ENCODE measurements at regions not wholly inside any gene's neighbourhood (a gene's known extent, or its start where the extent isn't known, plus 50 kb on each side); places are given as distances from the start of the nearest gene placed in this dataset.
A peak's percentile ranks its signal among the peaks of the same experiment; 100 is the strongest.

- Histone ChIP-seq H3K27ac (ENCODE audit: low read depth, low read length) (no peak overlapping the region), H3K4me3 (replicated peaks in 1 of 2; ENCODE audit: low read depth in 1 of 2, low read length in 2 of 2) (no peak overlapping the region), H2AFZ (ENCODE audit: low read depth, low read length, poor library complexity, severe bottlenecking) (no peak overlapping the region), H3K27me3 (ENCODE audit: insufficient read depth, low read length) (peaks cover 49% of the 10 kb centered on the region), H3K4me1 (ENCODE audit: control insufficient read depth in 1 of 2, insufficient read depth in 2 of 2, low read length in 2 of 2) (no peaks in the 10 kb centered on the region), H3K4me2 (ENCODE audit: low read length) (no peak overlapping the region), H3K36me3 (ENCODE audit: control insufficient read depth in 1 of 2, insufficient read depth in 2 of 2, low read length in 2 of 2) (no peaks in the 10 kb centered on the region), H3K9ac (ENCODE audit: low read length) (no peak overlapping the region), H3K79me2 (ENCODE audit: insufficient read depth, low read length) (no peaks in the 10 kb centered on the region), H4K20me1 (ENCODE audit: insufficient read depth) (no peaks in the 10 kb centered on the region), H3K9me2 (ENCODE audit: insufficient read depth) (no peaks in the 10 kb centered on the region), H3K9me3 (ENCODE audit: control insufficient read depth in 1 of 2, insufficient read depth in 1 of 2, low read depth in 1 of 2, low read length in 2 of 2) (no peaks in the 10 kb centered on the region)
- ChIA-PET POLR2A (no interaction called here), CTCF (no interaction called here), RAD21 (ENCODE audit: low non-redundant PET in 1 of 2, low total read pairs in 2 of 2, uncharacterized antibody in 2 of 2, unreplicated experiment in 2 of 2) (no interaction called here)
- no TSS peak for BruUV-seq (replicated peaks)
- TF ChIP-seq TCF7L2 (IDR thresholded peaks at IDR 0.05; ENCODE audit: borderline replicate concordance, extremely low read depth, insufficient read depth, insufficient read length) (no peak), EGR1 (IDR thresholded peaks at IDR 0.05; ENCODE audit: low read depth) (no peak), POLR2A (IDR thresholded peaks at IDR 0.05; ENCODE audit: borderline replicate concordance, extremely low read depth, insufficient read depth, insufficient read length) (no peak), POLR2AphosphoS5 (IDR thresholded peaks at IDR 0.05; ENCODE audit: low read depth, low read length) (no peak), FOSL1 (IDR thresholded peaks at IDR 0.05; ENCODE audit: low read depth) (no peak), SRF (IDR thresholded peaks at IDR 0.05; ENCODE audit: low read depth) (no peak), YY1 (IDR thresholded peaks at IDR 0.05; ENCODE audit: extremely low read depth, insufficient replicate concordance, low read depth, low read length) (no peak), CEBPB (IDR thresholded peaks at IDR 0.05; ENCODE audit: low read depth) (no peak), MAX (IDR thresholded peaks at IDR 0.05) (no peak), JUND (IDR thresholded peaks at IDR 0.05) (no peak), EZH2 (IDR thresholded peaks at IDR 0.05) (no peak), RAD21 (IDR thresholded peaks at IDR 0.05; ENCODE audit: low read depth) (no peak), SIN3A (IDR thresholded peaks at IDR 0.05; ENCODE audit: low read depth) (no peak)
- DNase-seq (ENCODE audit: low read depth, low spot score) (no peak), ATAC-seq (peak; percentile 40; the same call in 1 of the 2 replicates)
- intact Hi-C loops (cut with micrococcal nuclease) = no loop called here
Observed at GRCh38 chr11:134802116-134802515, 390.1 kb upstream of the B3GAT1 start.

DNA sequence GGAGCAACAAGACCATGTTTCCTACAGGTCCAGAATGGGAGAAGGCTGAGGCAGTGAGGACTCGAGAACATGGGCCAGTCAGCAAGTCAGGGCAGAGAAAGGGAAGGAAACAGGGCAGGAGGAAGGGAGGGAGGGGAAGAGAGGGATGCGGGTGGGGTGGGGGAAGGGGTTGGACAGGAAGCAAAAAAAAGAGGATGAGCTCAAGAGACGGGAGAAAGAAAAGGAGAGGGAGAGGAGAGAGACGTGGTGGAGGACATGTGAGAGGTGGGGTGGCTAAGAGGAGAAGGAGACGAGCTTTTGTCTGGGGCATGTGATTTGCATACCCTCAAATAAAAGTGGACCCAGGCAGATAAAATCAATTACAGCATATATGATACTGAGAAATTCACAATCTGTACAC lies 389.5 kb upstream of the B3GAT1 start:
- no peaks in the 10 kb centered on the region for H3K79me2 ChIP-seq (ENCODE audit: insufficient read depth, low read length)
- no peak overlapping the region for H3K4me3 ChIP-seq (replicated peaks in 1 of 2; ENCODE audit: low read depth in 1 of 2, low read length in 2 of 2)
- DNase-seq (ENCODE audit: low read depth, low spot score) (no peak), ATAC-seq (no peak)
- H3K9me2 ChIP-seq (ENCODE audit: insufficient read depth) = no peaks in the 10 kb centered on the region
- intact Hi-C loops (cut with micrococcal nuclease) = no loop called here
- TF ChIP-seq POLR2A (IDR thresholded peaks at IDR 0.05; ENCODE audit: borderline replicate concordance, extremely low read depth, insufficient read depth, insufficient read length) = no peak
- H4K20me1 ChIP-seq (ENCODE audit: insufficient read depth) = no peaks in the 10 kb centered on the region
- RAD21 ChIA-PET (ENCODE audit: low non-redundant PET in 1 of 2, low total read pairs in 2 of 2, uncharacterized antibody in 2 of 2, unreplicated experiment in 2 of 2) = no interaction called here
- H3K36me3 ChIP-seq (ENCODE audit: control insufficient read depth in 1 of 2, insufficient read depth in 2 of 2, low read length in 2 of 2) = no peaks in the 10 kb centered on the region
- H3K9ac ChIP-seq (ENCODE audit: low read length) = no peak overlapping the region
- CTCF ChIA-PET = no interaction called here
- no peaks in the 10 kb centered on the region for H3K4me1 ChIP-seq (ENCODE audit: control insufficient read depth in 1 of 2, insufficient read depth in 2 of 2, low read length in 2 of 2)
- H3K27ac ChIP-seq (ENCODE audit: low read depth, low read length) = no peak overlapping the region
- no peaks in the 10 kb centered on the region for H3K9me3 ChIP-seq (ENCODE audit: control insufficient read depth in 1 of 2, insufficient read depth in 1 of 2, low read depth in 1 of 2, low read length in 2 of 2)
- H3K27me3 ChIP-seq (ENCODE audit: insufficient read depth, low read length) = peaks cover 46% of the 10 kb centered on the region
- POLR2A ChIA-PET = no interaction called here
- no peak overlapping the region for H2AFZ ChIP-seq (ENCODE audit: low read depth, low read length, poor library complexity, severe bottlenecking)
- no peak overlapping the region for H3K4me2 ChIP-seq (ENCODE audit: low read length)
- no TSS peak for BruUV-seq (replicated peaks)

Data from HCT116 (cell line).